PFSK-1 (cell line): ENCODE measurements at regions not wholly inside any gene's neighbourhood (a gene's known extent, or its start where the extent isn't known, plus 50 kb on each side); places are given as distances from the start of the nearest gene placed in this dataset.

ENCODE experiments used
- FOXP2 ChIP-seq: optimal IDR thresholded peaks from 2 replicates; pipeline ENCODE3; 2011; ENCODE audit warnings: borderline replicate concordance, control low read depth, inconsistent platforms; ENCODE audit not compliant: insufficient read depth; ENCODE audit errors: extremely low read length, extremely low read depth
- POLR2AphosphoS5 ChIP-seq: IDR thresholded peaks from 2 replicates; pipeline ENCODE4 v1.6.1; 2012; ENCODE audit warnings: low read depth, mild to moderate bottlenecking, control low read depth, low read length, moderate library complexity
- SIN3A ChIP-seq: IDR thresholded peaks from 2 replicates; pipeline ENCODE4 v1.6.1; 2012; ENCODE audit warnings: mild to moderate bottlenecking, low read length, moderate library complexity, borderline replicate concordance; ENCODE audit not compliant: insufficient read depth
- TAF1 ChIP-seq: IDR thresholded peaks from 2 replicates; pipeline ENCODE4 v1.6.1; 2012; ENCODE audit warnings: low read length, control low read depth, borderline replicate concordance; ENCODE audit not compliant: insufficient read depth
- TF ChIP-seq, protein P1 (sequence below), 2 experiments: IDR thresholded peaks; 2 replicates each; pipeline versions ENCODE4 v1.6.1 to v1.8.0; 2011 to 2012; ENCODE audit warnings: low read depth in 2 of 2, low read length in 2 of 2, control low read depth in 1 of 2, inconsistent platforms in 1 of 2, mild to moderate bottlenecking in 1 of 2, moderate library complexity in 1 of 2; ENCODE audit not compliant: insufficient read depth in 1 of 2

GRCh38 chr3:78351334-78351733 is 1311.4 kb downstream of the ROBO2 start:
- TF ChIP-seq, protein P1, sequence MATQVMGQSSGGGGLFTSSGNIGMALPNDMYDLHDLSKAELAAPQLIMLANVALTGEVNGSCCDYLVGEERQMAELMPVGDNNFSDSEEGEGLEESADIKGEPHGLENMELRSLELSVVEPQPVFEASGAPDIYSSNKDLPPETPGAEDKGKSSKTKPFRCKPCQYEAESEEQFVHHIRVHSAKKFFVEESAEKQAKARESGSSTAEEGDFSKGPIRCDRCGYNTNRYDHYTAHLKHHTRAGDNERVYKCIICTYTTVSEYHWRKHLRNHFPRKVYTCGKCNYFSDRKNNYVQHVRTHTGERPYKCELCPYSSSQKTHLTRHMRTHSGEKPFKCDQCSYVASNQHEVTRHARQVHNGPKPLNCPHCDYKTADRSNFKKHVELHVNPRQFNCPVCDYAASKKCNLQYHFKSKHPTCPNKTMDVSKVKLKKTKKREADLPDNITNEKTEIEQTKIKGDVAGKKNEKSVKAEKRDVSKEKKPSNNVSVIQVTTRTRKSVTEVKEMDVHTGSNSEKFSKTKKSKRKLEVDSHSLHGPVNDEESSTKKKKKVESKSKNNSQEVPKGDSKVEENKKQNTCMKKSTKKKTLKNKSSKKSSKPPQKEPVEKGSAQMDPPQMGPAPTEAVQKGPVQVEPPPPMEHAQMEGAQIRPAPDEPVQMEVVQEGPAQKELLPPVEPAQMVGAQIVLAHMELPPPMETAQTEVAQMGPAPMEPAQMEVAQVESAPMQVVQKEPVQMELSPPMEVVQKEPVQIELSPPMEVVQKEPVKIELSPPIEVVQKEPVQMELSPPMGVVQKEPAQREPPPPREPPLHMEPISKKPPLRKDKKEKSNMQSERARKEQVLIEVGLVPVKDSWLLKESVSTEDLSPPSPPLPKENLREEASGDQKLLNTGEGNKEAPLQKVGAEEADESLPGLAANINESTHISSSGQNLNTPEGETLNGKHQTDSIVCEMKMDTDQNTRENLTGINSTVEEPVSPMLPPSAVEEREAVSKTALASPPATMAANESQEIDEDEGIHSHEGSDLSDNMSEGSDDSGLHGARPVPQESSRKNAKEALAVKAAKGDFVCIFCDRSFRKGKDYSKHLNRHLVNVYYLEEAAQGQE (IDR thresholded peaks at IDR 0.05; ENCODE audit: insufficient read depth in 1 of 2, low read depth in 2 of 2, low read length in 2 of 2), result no peak

GRCh38 chr3:78353231-78353630 is 1313.3 kb downstream of the ROBO2 start:
- TF ChIP-seq POLR2AphosphoS5, result no peak
- TF ChIP-seq, protein P1 (IDR thresholded peaks at IDR 0.05; ENCODE audit: insufficient read depth in 1 of 2, low read depth in 2 of 2, low read length in 2 of 2), result no peak
- no peak for TF ChIP-seq TAF1
- no peak for TF ChIP-seq SIN3A

- TF ChIP-seq POLR2AphosphoS5, result no peak
- TF ChIP-seq FOXP2, result no peak
- TF ChIP-seq, protein P1 (IDR thresholded peaks at IDR 0.05; ENCODE audit: insufficient read depth in 1 of 2, low read depth in 2 of 2, low read length in 2 of 2), result no peak
- TF ChIP-seq SIN3A, result no peak
- no peak for TF ChIP-seq TAF1
These were observed 1321.0 kb downstream of the ROBO2 start for GRCh38 chr3:78360849-78361248.

GRCh38 chr3:78368636-78369345 is 1328.9 kb downstream of the ROBO2 start:
- no peak for TF ChIP-seq POLR2AphosphoS5
- TF ChIP-seq FOXP2, result no peak
- TF ChIP-seq, protein P1 (IDR thresholded peaks at IDR 0.05; ENCODE audit: insufficient read depth in 1 of 2, low read depth in 2 of 2, low read length in 2 of 2), result no peak
- no peak for TF ChIP-seq TAF1
- no peak for TF ChIP-seq SIN3A

DNA sequence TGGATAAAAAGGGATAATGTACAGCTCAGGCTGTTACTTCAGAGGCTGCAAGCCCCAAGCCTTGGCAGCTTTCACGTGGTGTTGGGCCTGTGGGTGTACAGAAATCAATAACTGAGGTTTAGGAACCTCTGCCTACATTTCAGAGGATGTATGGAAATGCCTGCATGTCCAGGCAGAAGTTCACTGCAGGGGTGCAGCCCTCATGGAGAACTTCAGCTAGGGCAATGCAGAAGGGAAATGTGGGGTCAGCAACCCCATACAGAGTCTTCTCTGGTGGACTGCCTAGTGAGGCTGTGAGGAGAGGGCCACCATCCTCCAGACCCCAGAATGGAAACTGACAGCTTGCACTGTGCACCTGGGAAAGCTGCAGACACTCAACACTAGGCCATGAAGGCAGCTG is 1350.3 kb downstream of the ROBO2 start:
- TF ChIP-seq, protein P1 (IDR thresholded peaks at IDR 0.05; ENCODE audit: insufficient read depth in 1 of 2, low read depth in 2 of 2, low read length in 2 of 2), result no peak
- TF ChIP-seq POLR2AphosphoS5, result no peak
- no peak for TF ChIP-seq TAF1
- TF ChIP-seq FOXP2, result no peak
- no peak for TF ChIP-seq SIN3A
